Endodermal cell (in vitro differentiated cells): ENCODE measurements at regions not wholly inside any gene's neighbourhood (a gene's known extent, or its start where the extent isn't known, plus 50 kb on each side); places are given as distances from the start of the nearest gene placed in this dataset.

ENCODE experiments used
- DNase-seq: peaks from one replicate; pipeline ENCODE4 v3.0.0-alpha.2; 2017
- H3K27ac ChIP-seq: 2 replicates; pipeline ENCODE4 v1.5.1; 2013; ENCODE audit warnings: mild to moderate bottlenecking, low read depth, low read length, moderate library complexity
- H3K27me3 ChIP-seq: 2 replicates; pipeline ENCODE4 v1.6.1; 2013; ENCODE audit warnings: mild to moderate bottlenecking, low read length, moderate library complexity; ENCODE audit not compliant: insufficient read depth, control insufficient read depth, poor library complexity, severe bottlenecking
- H3K36me3 ChIP-seq: 2 replicates; pipeline ENCODE4 v1.7.0; 2013; ENCODE audit warnings: mild to moderate bottlenecking, low read length, moderate library complexity; ENCODE audit not compliant: control insufficient read depth, insufficient read depth
- H3K4me1 ChIP-seq: one replicate; pipeline ENCODE4 v1.7.0; 2013; ENCODE audit warnings: low read length; ENCODE audit not compliant: control insufficient read depth, insufficient read depth
- H3K4me3 ChIP-seq: 2 replicates; pipeline ENCODE4 v1.5.1; 2013; ENCODE audit warnings: mild to moderate bottlenecking, low read length, moderate library complexity
- H3K9ac ChIP-seq: 2 replicates; pipeline ENCODE4 v1.6.1; 2013; ENCODE audit warnings: mild to moderate bottlenecking, low read length, moderate library complexity; ENCODE audit not compliant: poor library complexity, severe bottlenecking; ENCODE audit errors: extremely low read depth
- H3K9me3 ChIP-seq: 2 replicates; pipeline ENCODE4 v1.6.1; 2013; ENCODE audit warnings: mild to moderate bottlenecking, low read length, moderate library complexity; ENCODE audit not compliant: control insufficient read depth
- H3K27ac Mint-ChIP-seq: 2 replicates; pipeline ENCODE4 v1.8.0; 2020; ENCODE audit warnings: mixed read lengths
- H3K27me3 Mint-ChIP-seq: 2 replicates; pipeline ENCODE4 v1.8.0; 2021; ENCODE audit warnings: mild to moderate bottlenecking, mixed read lengths; ENCODE audit not compliant: insufficient read depth
- H3K36me3 Mint-ChIP-seq: 2 replicates; pipeline ENCODE4 v1.8.0; 2020; ENCODE audit warnings: low read depth, mixed read lengths
- H3K4me1 Mint-ChIP-seq: 2 replicates; pipeline ENCODE4 v1.8.0; 2020; ENCODE audit warnings: mixed read lengths
- H3K4me3 Mint-ChIP-seq: 2 replicates; pipeline ENCODE4 v1.8.0; 2020; ENCODE audit warnings: mild to moderate bottlenecking, moderate library complexity, mixed read lengths
- H3K9me3 Mint-ChIP-seq: 2 replicates; pipeline ENCODE4 v1.8.0; 2020; ENCODE audit warnings: mild to moderate bottlenecking, mixed read lengths
- WGBS, 2 experiments: methylation state at CpG; one replicate each; pipeline versions ENCODE4 v1.1.5 to v1.1.7; 2013; ENCODE audit warnings: missing lambda C conversion rate in 2 of 2, mixed read lengths in 1 of 2; ENCODE audit not compliant: insufficient coverage in 1 of 2, insufficient read length in 1 of 2; 5-methylcytosine and 5-hydroxymethylcytosine counted together
- TF ChIP-seq, protein P1 (sequence below): fragments of 200-600 bp; sonication (generic); conservative IDR thresholded peaks from 2 replicates; pipeline ENCODE4 v1.5.0; 2021; ENCODE audit warnings: antibody characterized with exemption, mild to moderate bottlenecking

DNA sequence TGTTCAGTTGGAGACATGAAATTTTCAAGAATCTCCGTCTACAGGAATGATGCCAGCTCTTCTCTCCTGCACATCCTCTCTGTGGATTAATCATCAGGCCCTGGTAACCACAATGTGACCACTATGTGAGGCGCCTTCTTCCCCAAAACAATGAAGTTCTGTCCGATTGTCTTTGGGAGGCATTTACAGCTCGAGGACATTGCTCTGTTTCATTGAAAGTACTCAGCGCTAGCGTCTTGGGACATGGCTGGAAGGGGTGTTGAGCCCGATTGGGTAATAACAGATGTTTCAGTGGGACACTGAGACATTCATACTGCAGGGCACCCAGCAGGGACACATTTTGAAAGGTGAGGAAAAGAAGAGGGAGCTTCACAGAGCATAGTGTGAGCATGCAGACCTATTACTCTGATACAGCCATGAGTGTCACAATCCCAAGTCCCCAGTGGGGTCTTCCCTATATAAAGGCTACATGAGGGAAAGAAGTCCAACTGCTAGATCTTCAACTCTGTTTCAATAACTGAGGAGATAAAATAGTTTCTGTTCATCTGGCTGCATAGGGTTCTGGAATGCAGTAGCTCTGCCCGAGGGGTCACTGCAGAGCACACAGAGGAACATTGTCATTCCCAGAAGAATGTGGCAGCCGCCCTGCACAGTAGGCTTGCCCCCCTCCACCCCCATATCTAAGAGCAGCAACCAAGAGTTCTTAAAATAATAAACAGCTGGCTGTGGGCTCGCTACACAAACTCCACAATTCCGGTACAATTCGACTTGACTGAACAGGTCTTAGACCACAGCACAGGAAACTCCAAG is 237.3 kb downstream of the OSR1 start:
- Mint-ChIP-seq H3K9me3 (peaks cover 15% of the 10 kb centered on the region), H3K27ac (no peak overlapping the region), H3K4me1 (peaks cover 9% of the 10 kb centered on the region), H3K36me3 (peaks cover 3% of the 10 kb centered on the region), H3K27me3 (peaks cover 6% of the 10 kb centered on the region), H3K4me3 (no peak overlapping the region)
- no peaks in the 10 kb centered on the region for H3K27me3 ChIP-seq
- TF ChIP-seq, protein P1, sequence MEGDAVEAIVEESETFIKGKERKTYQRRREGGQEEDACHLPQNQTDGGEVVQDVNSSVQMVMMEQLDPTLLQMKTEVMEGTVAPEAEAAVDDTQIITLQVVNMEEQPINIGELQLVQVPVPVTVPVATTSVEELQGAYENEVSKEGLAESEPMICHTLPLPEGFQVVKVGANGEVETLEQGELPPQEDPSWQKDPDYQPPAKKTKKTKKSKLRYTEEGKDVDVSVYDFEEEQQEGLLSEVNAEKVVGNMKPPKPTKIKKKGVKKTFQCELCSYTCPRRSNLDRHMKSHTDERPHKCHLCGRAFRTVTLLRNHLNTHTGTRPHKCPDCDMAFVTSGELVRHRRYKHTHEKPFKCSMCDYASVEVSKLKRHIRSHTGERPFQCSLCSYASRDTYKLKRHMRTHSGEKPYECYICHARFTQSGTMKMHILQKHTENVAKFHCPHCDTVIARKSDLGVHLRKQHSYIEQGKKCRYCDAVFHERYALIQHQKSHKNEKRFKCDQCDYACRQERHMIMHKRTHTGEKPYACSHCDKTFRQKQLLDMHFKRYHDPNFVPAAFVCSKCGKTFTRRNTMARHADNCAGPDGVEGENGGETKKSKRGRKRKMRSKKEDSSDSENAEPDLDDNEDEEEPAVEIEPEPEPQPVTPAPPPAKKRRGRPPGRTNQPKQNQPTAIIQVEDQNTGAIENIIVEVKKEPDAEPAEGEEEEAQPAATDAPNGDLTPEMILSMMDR = no peak
- no peaks in the 10 kb centered on the region for H3K9me3 ChIP-seq
- H3K4me1 ChIP-seq = no peaks in the 10 kb centered on the region
- DNase-seq = no peak
- H3K27ac ChIP-seq = peak overlapping the region; percentile 4
- H3K4me3 ChIP-seq = no peak overlapping the region
- H3K9ac ChIP-seq = no peak overlapping the region
- H3K36me3 ChIP-seq = no peaks in the 10 kb centered on the region
- 91 to 92% methylated on average over 10 to 12 of the region's 12 CpGs for WGBS, 2 experiments

DNA sequence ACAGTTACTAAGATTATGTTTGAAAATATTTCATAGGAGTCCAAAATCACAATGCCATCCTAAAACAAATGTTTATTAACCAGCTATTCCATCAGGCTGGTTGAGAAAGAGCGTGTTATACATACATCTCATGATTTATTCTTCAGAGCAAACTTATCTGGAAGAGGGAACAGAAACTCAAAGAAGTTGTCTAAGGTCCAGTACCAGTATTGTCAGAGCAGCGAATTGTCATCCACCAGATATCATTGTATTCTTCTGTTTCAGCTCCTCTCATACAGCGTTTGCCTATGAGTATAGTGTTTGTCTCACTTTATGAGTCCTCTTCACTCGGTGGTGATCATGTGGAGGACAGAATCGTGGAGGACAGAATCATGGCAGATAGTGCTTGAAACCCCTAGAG is 238.2 kb downstream of the OSR1 start:
- no peak overlapping the region for H3K9ac ChIP-seq
- H3K27ac Mint-ChIP-seq = no peak overlapping the region
- H3K4me3 Mint-ChIP-seq = no peak overlapping the region
- H3K27me3 Mint-ChIP-seq = peaks cover 6% of the 10 kb centered on the region
- peaks cover 17% of the 10 kb centered on the region for H3K9me3 Mint-ChIP-seq
- WGBS, 2 experiments = 60 to 93% methylated on average over 1 to 5 of the region's 5 CpGs
- no peaks in the 10 kb centered on the region for H3K4me1 Mint-ChIP-seq
- peaks cover 8% of the 10 kb centered on the region for H3K9me3 ChIP-seq
- no peaks in the 10 kb centered on the region for H3K27me3 ChIP-seq
- no peak overlapping the region for H3K4me3 ChIP-seq
- H3K4me1 ChIP-seq = no peaks in the 10 kb centered on the region
- H3K36me3 ChIP-seq = no peaks in the 10 kb centered on the region
- peaks cover 3% of the 10 kb centered on the region for H3K36me3 Mint-ChIP-seq
- TF ChIP-seq, protein P1 = no peak
- no peak overlapping the region for H3K27ac ChIP-seq
- DNase-seq = no peak

DNA sequence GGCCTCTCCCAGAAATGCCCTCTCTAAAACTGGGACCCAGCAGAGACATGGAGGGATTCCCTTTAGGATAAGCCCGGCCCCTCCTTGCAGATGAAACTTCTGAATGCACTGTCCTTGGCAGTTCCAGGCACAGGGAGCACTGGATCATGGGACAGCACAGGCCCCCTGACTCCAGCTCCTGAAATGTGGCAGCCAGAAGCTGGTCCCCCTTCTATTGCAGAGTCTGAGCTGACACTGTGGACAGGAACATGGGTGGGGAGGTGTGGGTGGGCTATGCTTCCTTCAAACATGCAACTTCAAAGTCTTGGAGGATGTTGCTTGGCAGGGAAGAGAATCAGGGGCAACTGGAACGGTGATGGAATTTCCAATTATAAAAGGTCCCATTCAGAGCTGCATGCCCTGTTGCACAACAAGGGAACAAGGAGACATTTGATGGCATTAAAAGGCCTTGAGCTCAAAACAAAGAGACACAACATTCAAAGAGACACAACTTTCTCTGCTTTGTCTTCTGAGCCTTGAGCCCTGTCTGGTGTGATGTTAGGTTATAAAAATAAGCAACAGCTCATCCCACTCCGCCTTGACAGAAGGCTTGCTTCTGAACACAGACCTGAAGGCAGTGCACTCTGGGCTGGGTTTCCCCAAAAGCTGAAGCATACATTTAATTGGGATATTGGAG is 239.0 kb downstream of the OSR1 start:
- peak overlapping the region; percentile 22 for H3K27ac ChIP-seq
- TF ChIP-seq, protein P1 = no peak
- Mint-ChIP-seq H3K36me3 (peaks cover 3% of the 10 kb centered on the region), H3K4me1 (no peaks in the 10 kb centered on the region), H3K27me3 (peaks cover 6% of the 10 kb centered on the region), H3K9me3 (peaks cover 17% of the 10 kb centered on the region), H3K4me3 (no peak overlapping the region), H3K27ac (no peak overlapping the region)
- no peak overlapping the region for H3K9ac ChIP-seq
- H3K36me3 ChIP-seq = no peaks in the 10 kb centered on the region
- peaks cover 8% of the 10 kb centered on the region for H3K9me3 ChIP-seq
- no peak for DNase-seq
- WGBS, 2 experiments = 90% methylated on average over 3 of the region's 3 CpGs; no CpG with 5 or more reads in 1 of the 2 experiments
- H3K4me3 ChIP-seq = no peak overlapping the region
- H3K4me1 ChIP-seq = no peaks in the 10 kb centered on the region
- no peaks in the 10 kb centered on the region for H3K27me3 ChIP-seq
